ENCODE measurements at regions not wholly inside any gene's neighbourhood (a gene's known extent, or its start where the extent isn't known, plus 50 kb on each side); places are given as distances from the start of the nearest gene placed in this dataset.

DNA sequence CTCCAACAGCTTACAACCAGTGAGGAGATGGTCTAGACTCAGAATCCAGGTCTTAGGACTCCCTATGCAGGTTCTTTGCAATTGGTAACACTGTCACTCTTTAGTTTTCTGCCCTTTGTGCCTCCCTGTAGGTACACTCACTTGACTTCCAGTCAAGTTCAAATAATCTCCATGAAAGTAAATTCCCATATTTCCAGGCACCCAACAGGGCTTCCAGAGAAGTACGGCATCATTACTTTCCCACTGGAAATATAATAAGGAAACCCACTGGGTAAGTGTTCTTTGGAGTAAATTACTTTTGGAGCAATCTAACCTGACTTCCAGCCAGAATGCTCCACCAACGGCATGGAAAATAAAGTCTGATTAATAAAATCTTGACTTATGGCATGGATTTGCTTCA, 338.9 kb downstream of the HNRNPD start:
- Histone ChIP-seq H3K4me3 (no peak overlapping the region), H3K27ac (no peak overlapping the region), H3K9me3 (no peaks in the 10 kb centered on the region), H3K4me1 (no peaks in the 10 kb centered on the region), H3K36me3 (no peaks in the 10 kb centered on the region), H3K27me3 (replicated peaks in 1 of 7) (peaks cover 0 to 19% (median 0%) of the 10 kb centered on the region in 7 donors)
- WGBS, 5 donors, result 85 to 94% (median 93%) methylated on average over 2 of the region's 2 CpGs
- DNase-seq, result no peak
- TF ChIP-seq, protein P1, sequence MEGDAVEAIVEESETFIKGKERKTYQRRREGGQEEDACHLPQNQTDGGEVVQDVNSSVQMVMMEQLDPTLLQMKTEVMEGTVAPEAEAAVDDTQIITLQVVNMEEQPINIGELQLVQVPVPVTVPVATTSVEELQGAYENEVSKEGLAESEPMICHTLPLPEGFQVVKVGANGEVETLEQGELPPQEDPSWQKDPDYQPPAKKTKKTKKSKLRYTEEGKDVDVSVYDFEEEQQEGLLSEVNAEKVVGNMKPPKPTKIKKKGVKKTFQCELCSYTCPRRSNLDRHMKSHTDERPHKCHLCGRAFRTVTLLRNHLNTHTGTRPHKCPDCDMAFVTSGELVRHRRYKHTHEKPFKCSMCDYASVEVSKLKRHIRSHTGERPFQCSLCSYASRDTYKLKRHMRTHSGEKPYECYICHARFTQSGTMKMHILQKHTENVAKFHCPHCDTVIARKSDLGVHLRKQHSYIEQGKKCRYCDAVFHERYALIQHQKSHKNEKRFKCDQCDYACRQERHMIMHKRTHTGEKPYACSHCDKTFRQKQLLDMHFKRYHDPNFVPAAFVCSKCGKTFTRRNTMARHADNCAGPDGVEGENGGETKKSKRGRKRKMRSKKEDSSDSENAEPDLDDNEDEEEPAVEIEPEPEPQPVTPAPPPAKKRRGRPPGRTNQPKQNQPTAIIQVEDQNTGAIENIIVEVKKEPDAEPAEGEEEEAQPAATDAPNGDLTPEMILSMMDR (IDR thresholded peaks at IDR 0.05 in 8 of 11, conservative IDR thresholded peaks at IDR 0.05 in 3 of 11), result no peak
- TF ChIP-seq POLR2AphosphoS5 (IDR thresholded peaks at IDR 0.05) (no peak), POLR2A (IDR thresholded peaks at IDR 0.05) (no peak)
- intact Hi-C loops (cut with DNase I; ENCODE audit: low total_unique reads), result no loop called here

- Histone ChIP-seq H3K27ac (no peak overlapping the region), H3K27me3 (replicated peaks in 1 of 7) (peaks cover 0 to 19% (median 0%) of the 10 kb centered on the region in 7 donors), H3K4me1 (no peaks in the 10 kb centered on the region), H3K9me3 (no peaks in the 10 kb centered on the region), H3K36me3 (no peaks in the 10 kb centered on the region), H3K4me3 (no peak overlapping the region)
- TF ChIP-seq POLR2A (IDR thresholded peaks at IDR 0.05) (no peak), POLR2AphosphoS5 (IDR thresholded peaks at IDR 0.05) (no peak)
- TF ChIP-seq, protein P1 (IDR thresholded peaks at IDR 0.05 in 8 of 11, conservative IDR thresholded peaks at IDR 0.05 in 3 of 11), result no peak
- intact Hi-C loops (cut with DNase I; ENCODE audit: low total_unique reads), result no loop called here
- no peak for DNase-seq
- 52 to 81% (median 75%) methylated on average over 2 of the region's 2 CpGs for WGBS, 5 donors
These were observed 339.9 kb downstream of the HNRNPD start for GRCh38 chr4:82033862-82034261.

GRCh38 chr4:82031376-82031927, 342.3 kb downstream of the HNRNPD start:
- no peak for DNase-seq
- no peaks in the 10 kb centered on the region for H3K36me3 ChIP-seq
- 54 to 84% (median 74%) methylated on average over 2 of the region's 2 CpGs for WGBS, 5 donors
- intact Hi-C loops (cut with DNase I; ENCODE audit: low total_unique reads), result no loop called here
- H3K4me3 ChIP-seq, result no peak overlapping the region
- TF ChIP-seq, protein P1 (IDR thresholded peaks at IDR 0.05 in 8 of 11, conservative IDR thresholded peaks at IDR 0.05 in 3 of 11), result no peak
- TF ChIP-seq POLR2A (IDR thresholded peaks at IDR 0.05) (no peak), POLR2AphosphoS5 (IDR thresholded peaks at IDR 0.05) (no peak)
- H3K9me3 ChIP-seq, result no peaks in the 10 kb centered on the region
- no peaks in the 10 kb centered on the region for H3K4me1 ChIP-seq
- H3K27ac ChIP-seq, result no peak overlapping the region
- H3K27me3 ChIP-seq (replicated peaks in 1 of 7), result peaks cover 0 to 16% (median 0%) of the 10 kb centered on the region in 7 donors

GRCh38 chr4:82017680-82018079, 356.1 kb downstream of the HNRNPD start:
- Histone ChIP-seq H3K4me1 (no peaks in the 10 kb centered on the region), H3K27me3 (replicated peaks in 1 of 7) (no peaks in the 10 kb centered on the region), H3K9me3 (peaks cover 0 to 13% (median 0%) of the 10 kb centered on the region in 8 donors), H3K4me3 (no peak overlapping the region), H3K36me3 (no peaks in the 10 kb centered on the region), H3K27ac (no peak overlapping the region)
- intact Hi-C loops (cut with DNase I; ENCODE audit: low total_unique reads), result no loop called here
- no peak for DNase-seq
- TF ChIP-seq, protein P1 (IDR thresholded peaks at IDR 0.05 in 8 of 11, conservative IDR thresholded peaks at IDR 0.05 in 3 of 11), result no peak
- TF ChIP-seq POLR2AphosphoS5 (IDR thresholded peaks at IDR 0.05) (no peak), POLR2A (IDR thresholded peaks at IDR 0.05) (no peak)
- WGBS, 5 donors, result 80 to 88% (median 85%) methylated on average over 2 of the region's 2 CpGs

All from spleen (tissue), 11 donors.